Limb (tissue), 2 donors: ENCODE measurements at regions not wholly inside any gene's neighbourhood (a gene's known extent, or its start where the extent isn't known, plus 50 kb on each side); places are given as distances from the start of the nearest gene placed in this dataset.
A peak's percentile ranks its signal among the peaks of the same experiment; 100 is the strongest.

ENCODE experiments used
- DNase-seq, 2 donors: peaks; one replicate each; pipeline ENCODE4 v3.0.0-alpha.2; 2016; ENCODE audit errors: extremely low spot score in 2 of 2

GRCh38 chr3:171955598-171955997 lies 83.8 kb upstream of the FNDC3B start:
- DNase-seq = no peak

GRCh38 chr3:171956181-171956683 lies 83.1 kb upstream of the FNDC3B start:
- DNase-seq = peak; percentile 46 to 58

- no peak for DNase-seq
Measured at GRCh38 chr3:171956705-171957104, 82.7 kb upstream of the FNDC3B start.

- DNase-seq = no peak
Measured at GRCh38 chr3:171959532-171960089, 79.8 kb upstream of the FNDC3B start.

- DNase-seq = no peak
Measured at GRCh38 chr3:171960159-171960558, 79.2 kb upstream of the FNDC3B start.

GRCh38 chr3:171962137-171962720 lies 77.1 kb upstream of the FNDC3B start:
- no peak for DNase-seq

GRCh38 chr3:171963546-171963945 lies 75.8 kb upstream of the FNDC3B start:
- DNase-seq = no peak

GRCh38 chr3:171965067-171965712 lies 74.2 kb upstream of the FNDC3B start:
- DNase-seq = no peak

- DNase-seq = no peak
Measured at GRCh38 chr3:171966533-171967136, 72.7 kb upstream of the FNDC3B start.

GRCh38 chr3:171967137-171967783 lies 72.1 kb upstream of the FNDC3B start:
- peak; percentile 42 to 68 for DNase-seq

- peak in 1 of 2 donors; percentile 44 for DNase-seq
Measured at GRCh38 chr3:171967932-171968678, 71.3 kb upstream of the FNDC3B start.

- DNase-seq = no peak
Measured at GRCh38 chr3:171970301-171970788, 69.0 kb upstream of the FNDC3B start.

- DNase-seq = no peak
Measured at GRCh38 chr3:171971919-171972514, 67.4 kb upstream of the FNDC3B start.

- peak in 1 of 2 donors; percentile 72 for DNase-seq
Measured at GRCh38 chr3:171972871-171973348, 66.5 kb upstream of the FNDC3B start.

GRCh38 chr3:171974986-171975837 lies 64.2 kb upstream of the FNDC3B start:
- DNase-seq = no peak

- no peak for DNase-seq
Measured at GRCh38 chr3:171976526-171976925, 62.9 kb upstream of the FNDC3B start.

- DNase-seq = no peak
Measured at GRCh38 chr3:171977441-171977840, 61.9 kb upstream of the FNDC3B start.

- no peak for DNase-seq
Measured at GRCh38 chr3:171977860-171978259, 61.5 kb upstream of the FNDC3B start.

- DNase-seq = no peak
Measured at GRCh38 chr3:171978390-171978789, 61.0 kb upstream of the FNDC3B start.

GRCh38 chr3:171979081-171979480 lies 60.3 kb upstream of the FNDC3B start:
- no peak for DNase-seq
